ENCODE measurements at regions not wholly inside any gene's neighbourhood (a gene's known extent, or its start where the extent isn't known, plus 50 kb on each side); places are given as distances from the start of the nearest gene placed in this dataset.

- no peaks in the 10 kb centered on the region for H3F3A ChIP-seq (ENCODE audit: low read length, unreplicated experiment)
- no peak overlapping the region for H3K4me3 ChIP-seq (ENCODE audit: low read length)
- H3K9ac ChIP-seq (ENCODE audit: low read length): no peak overlapping the region
- ATAC-seq: no peak
- no peak overlapping the region for H3K4me2 ChIP-seq (ENCODE audit: low read length)
- H3K27me3 ChIP-seq (ENCODE audit: low read length): no peaks in the 10 kb centered on the region
- no peaks in the 10 kb centered on the region for H3K79me2 ChIP-seq (ENCODE audit: low read length)
- no peaks in the 10 kb centered on the region for H3K9me2 ChIP-seq (replicated peaks; ENCODE audit: low read length)
- no TSS peak for BruUV-seq (replicated peaks)
- ChIA-PET POLR2A (ENCODE audit: unreplicated experiment) (no interaction called here), CTCF (no interaction called here)
- peaks cover 9% of the 10 kb centered on the region for H3K4me1 ChIP-seq (ENCODE audit: insufficient read depth, low read length)
- no peaks in the 10 kb centered on the region for H3K9me3 ChIP-seq (ENCODE audit: low read length)
- DNase-seq: no peak
- TF ChIP-seq, protein P1, sequence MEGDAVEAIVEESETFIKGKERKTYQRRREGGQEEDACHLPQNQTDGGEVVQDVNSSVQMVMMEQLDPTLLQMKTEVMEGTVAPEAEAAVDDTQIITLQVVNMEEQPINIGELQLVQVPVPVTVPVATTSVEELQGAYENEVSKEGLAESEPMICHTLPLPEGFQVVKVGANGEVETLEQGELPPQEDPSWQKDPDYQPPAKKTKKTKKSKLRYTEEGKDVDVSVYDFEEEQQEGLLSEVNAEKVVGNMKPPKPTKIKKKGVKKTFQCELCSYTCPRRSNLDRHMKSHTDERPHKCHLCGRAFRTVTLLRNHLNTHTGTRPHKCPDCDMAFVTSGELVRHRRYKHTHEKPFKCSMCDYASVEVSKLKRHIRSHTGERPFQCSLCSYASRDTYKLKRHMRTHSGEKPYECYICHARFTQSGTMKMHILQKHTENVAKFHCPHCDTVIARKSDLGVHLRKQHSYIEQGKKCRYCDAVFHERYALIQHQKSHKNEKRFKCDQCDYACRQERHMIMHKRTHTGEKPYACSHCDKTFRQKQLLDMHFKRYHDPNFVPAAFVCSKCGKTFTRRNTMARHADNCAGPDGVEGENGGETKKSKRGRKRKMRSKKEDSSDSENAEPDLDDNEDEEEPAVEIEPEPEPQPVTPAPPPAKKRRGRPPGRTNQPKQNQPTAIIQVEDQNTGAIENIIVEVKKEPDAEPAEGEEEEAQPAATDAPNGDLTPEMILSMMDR (conservative IDR thresholded peaks at IDR 0.05; ENCODE audit: low read depth, low read length): no peak
- no peak for TF ChIP-seq EZH2phosphoT487 (IDR thresholded peaks at IDR 0.05; ENCODE audit: borderline replicate concordance, low read length)
- TF ChIP-seq EZH2 (IDR thresholded peaks at IDR 0.05; ENCODE audit: low read length, unreplicated experiment): no peak
- no peak overlapping the region for H2AFZ ChIP-seq (ENCODE audit: low read length)
- intact Hi-C loops (cut with micrococcal nuclease): no loop called here
- H4K20me1 ChIP-seq (ENCODE audit: low read length): no peaks in the 10 kb centered on the region
- H3K36me3 ChIP-seq (ENCODE audit: low read depth, low read length): no peaks in the 10 kb centered on the region
- no peak overlapping the region for H3K27ac ChIP-seq (ENCODE audit: low read length)
Observed at GRCh38 chr5:74309050-74309449, 331.5 kb downstream of the ENC1 start.

GRCh38 chr5:74306845-74307244, 333.7 kb downstream of the ENC1 start:
- CTCF ChIA-PET: no interaction called here

GRCh38 chr5:74304536-74304935, 336.0 kb downstream of the ENC1 start:
- Histone ChIP-seq H3K27ac (ENCODE audit: low read length) (no peak overlapping the region), H3K4me2 (ENCODE audit: low read length) (no peak overlapping the region), H2AFZ (ENCODE audit: low read length) (no peak overlapping the region), H3K9me3 (ENCODE audit: low read length) (no peaks in the 10 kb centered on the region), H3F3A (ENCODE audit: low read length, unreplicated experiment) (no peaks in the 10 kb centered on the region), H3K27me3 (ENCODE audit: low read length) (no peaks in the 10 kb centered on the region), H3K9me2 (replicated peaks; ENCODE audit: low read length) (no peaks in the 10 kb centered on the region), H3K9ac (ENCODE audit: low read length) (no peak overlapping the region), H3K79me2 (ENCODE audit: low read length) (no peaks in the 10 kb centered on the region), H3K4me3 (ENCODE audit: low read length) (no peak overlapping the region), H4K20me1 (ENCODE audit: low read length) (no peaks in the 10 kb centered on the region), H3K4me1 (ENCODE audit: insufficient read depth, low read length) (no peaks in the 10 kb centered on the region), H3K36me3 (ENCODE audit: low read depth, low read length) (no peaks in the 10 kb centered on the region)
- CTCF ChIA-PET: no interaction called here
- no peak for TF ChIP-seq EZH2phosphoT487 (IDR thresholded peaks at IDR 0.05; ENCODE audit: borderline replicate concordance, low read length)
- no peak for TF ChIP-seq EZH2 (IDR thresholded peaks at IDR 0.05; ENCODE audit: low read length, unreplicated experiment)
- TF ChIP-seq, protein P1 (conservative IDR thresholded peaks at IDR 0.05; ENCODE audit: low read depth, low read length): no peak
- intact Hi-C loops (cut with micrococcal nuclease): no loop called here
- BruUV-seq (replicated peaks): no TSS peak
- ATAC-seq (no peak), DNase-seq (no peak)
- POLR2A ChIA-PET (ENCODE audit: unreplicated experiment): no interaction called here

More at GRCh38 chr5:74306845-74307244, 333.7 kb downstream of the ENC1 start:
- peaks cover 9% of the 10 kb centered on the region for H3K4me1 ChIP-seq (ENCODE audit: insufficient read depth, low read length)
- H3F3A ChIP-seq (ENCODE audit: low read length, unreplicated experiment): no peaks in the 10 kb centered on the region
- no peak for ATAC-seq
- no peaks in the 10 kb centered on the region for H4K20me1 ChIP-seq (ENCODE audit: low read length)
- no peak for DNase-seq
- no peaks in the 10 kb centered on the region for H3K9me3 ChIP-seq (ENCODE audit: low read length)
- POLR2A ChIA-PET (ENCODE audit: unreplicated experiment): no interaction called here
- H2AFZ ChIP-seq (ENCODE audit: low read length): no peak overlapping the region
- H3K4me2 ChIP-seq (ENCODE audit: low read length): no peak overlapping the region
- no peak overlapping the region for H3K27ac ChIP-seq (ENCODE audit: low read length)
- H3K9ac ChIP-seq (ENCODE audit: low read length): no peak overlapping the region
- no peaks in the 10 kb centered on the region for H3K79me2 ChIP-seq (ENCODE audit: low read length)
- no peaks in the 10 kb centered on the region for H3K27me3 ChIP-seq (ENCODE audit: low read length)
- no TSS peak for BruUV-seq (replicated peaks)
- no peak for TF ChIP-seq EZH2 (IDR thresholded peaks at IDR 0.05; ENCODE audit: low read length, unreplicated experiment)
- TF ChIP-seq, protein P1 (conservative IDR thresholded peaks at IDR 0.05; ENCODE audit: low read depth, low read length): no peak
- no peak for TF ChIP-seq EZH2phosphoT487 (IDR thresholded peaks at IDR 0.05; ENCODE audit: borderline replicate concordance, low read length)
- H3K4me3 ChIP-seq (ENCODE audit: low read length): no peak overlapping the region
- intact Hi-C loops (cut with micrococcal nuclease): no loop called here
- no peaks in the 10 kb centered on the region for H3K36me3 ChIP-seq (ENCODE audit: low read depth, low read length)
- H3K9me2 ChIP-seq (replicated peaks; ENCODE audit: low read length): no peaks in the 10 kb centered on the region
